ENCODE measurements at regions not wholly inside any gene's neighbourhood (a gene's known extent, or its start where the extent isn't known, plus 50 kb on each side); places are given as distances from the start of the nearest gene placed in this dataset.

DNA sequence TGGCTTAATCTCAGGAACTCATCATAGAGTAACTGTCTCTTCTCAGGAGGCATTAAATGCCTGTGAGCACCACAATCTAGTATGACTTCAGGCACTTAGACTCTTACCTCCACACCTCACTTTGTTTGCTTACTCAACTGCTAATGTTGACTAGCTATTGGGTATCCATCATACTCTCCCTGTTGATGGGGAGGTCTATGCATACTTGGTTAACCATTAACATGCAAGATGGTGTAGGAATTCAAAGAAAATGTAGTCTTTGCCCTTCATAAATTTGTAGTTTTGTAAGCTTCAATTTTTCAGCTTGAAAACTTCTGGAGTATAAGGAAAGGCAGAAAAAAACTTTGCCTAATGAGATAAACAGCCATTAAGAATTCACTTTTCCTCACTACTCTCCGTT is 501.0 kb upstream of the MARCKS start:
- Histone ChIP-seq H3K27me3 (no peaks in the 10 kb centered on the region), H3K27ac (no peak overlapping the region), H3K9me3 (no peaks in the 10 kb centered on the region), H3K4me1 (no peaks in the 10 kb centered on the region), H3K36me3 (no peaks in the 10 kb centered on the region), H3K4me3 (no peak overlapping the region)
- intact Hi-C loops (cut with DNase I; ENCODE audit: low total_unique reads): no loop called here
- no peak for DNase-seq
- TF ChIP-seq POLR2A (IDR thresholded peaks at IDR 0.05) (no peak), CTCF (IDR thresholded peaks at IDR 0.05) (no peak)

DNA sequence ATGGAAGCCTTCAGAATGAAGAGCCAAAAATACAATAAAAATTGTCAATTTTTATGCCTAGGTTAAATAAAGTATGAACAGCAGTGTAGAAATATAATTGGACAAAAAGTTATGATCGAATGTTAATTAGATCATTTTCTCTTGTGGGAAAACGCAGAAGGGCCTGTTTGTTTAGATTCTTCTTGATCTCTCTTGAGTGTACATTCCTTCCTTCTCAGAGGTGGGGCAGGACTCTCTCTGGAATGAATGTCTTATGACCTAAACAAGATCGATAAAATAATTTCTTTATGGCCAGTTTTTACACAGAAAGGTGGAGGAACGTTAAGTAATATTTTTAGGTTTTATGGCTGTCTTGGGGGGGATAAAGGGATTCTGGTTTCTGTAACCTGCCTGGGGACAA is 500.1 kb upstream of the MARCKS start:
- Histone ChIP-seq H3K36me3 (no peaks in the 10 kb centered on the region), H3K27ac (no peak overlapping the region), H3K4me1 (no peaks in the 10 kb centered on the region), H3K9me3 (no peaks in the 10 kb centered on the region), H3K27me3 (no peaks in the 10 kb centered on the region), H3K4me3 (no peak overlapping the region)
- DNase-seq: no peak
- intact Hi-C loops (cut with DNase I; ENCODE audit: low total_unique reads): no loop called here
- TF ChIP-seq CTCF (IDR thresholded peaks at IDR 0.05) (no peak), POLR2A (IDR thresholded peaks at IDR 0.05) (no peak)

DNA sequence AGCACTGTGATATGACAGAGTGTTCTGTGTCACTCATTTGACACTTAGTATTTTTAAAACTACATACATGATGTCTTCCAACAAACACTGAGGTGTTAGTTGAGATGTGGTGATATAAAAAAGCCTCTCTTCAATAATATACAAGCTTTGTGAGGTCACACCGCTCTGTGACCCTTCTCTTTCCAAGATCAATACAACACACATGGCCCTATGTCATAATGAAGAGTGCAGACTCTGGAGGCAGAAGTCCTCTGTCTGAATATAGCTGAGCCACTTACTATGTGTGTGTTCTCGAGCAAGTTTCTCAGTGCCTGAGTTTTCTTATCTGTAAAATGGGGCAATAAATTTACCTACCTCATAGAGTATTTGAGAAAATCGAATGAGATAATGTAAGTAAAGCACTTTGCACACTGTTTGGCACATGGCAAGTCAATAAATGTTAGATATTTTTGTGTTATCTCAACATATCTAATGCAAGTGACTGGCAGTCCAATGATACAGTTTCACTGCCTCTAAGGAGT is 499.0 kb upstream of the MARCKS start:
- DNase-seq: no peak
- H3K4me1 ChIP-seq: no peaks in the 10 kb centered on the region
- no peaks in the 10 kb centered on the region for H3K9me3 ChIP-seq
- intact Hi-C loops (cut with DNase I; ENCODE audit: low total_unique reads): no loop called here
- H3K27ac ChIP-seq: no peak overlapping the region
- H3K36me3 ChIP-seq: no peaks in the 10 kb centered on the region
- no peaks in the 10 kb centered on the region for H3K27me3 ChIP-seq
- TF ChIP-seq POLR2A (IDR thresholded peaks at IDR 0.05) (no peak), CTCF (IDR thresholded peaks at IDR 0.05) (no peak)
- H3K4me3 ChIP-seq: no peak overlapping the region

DNA sequence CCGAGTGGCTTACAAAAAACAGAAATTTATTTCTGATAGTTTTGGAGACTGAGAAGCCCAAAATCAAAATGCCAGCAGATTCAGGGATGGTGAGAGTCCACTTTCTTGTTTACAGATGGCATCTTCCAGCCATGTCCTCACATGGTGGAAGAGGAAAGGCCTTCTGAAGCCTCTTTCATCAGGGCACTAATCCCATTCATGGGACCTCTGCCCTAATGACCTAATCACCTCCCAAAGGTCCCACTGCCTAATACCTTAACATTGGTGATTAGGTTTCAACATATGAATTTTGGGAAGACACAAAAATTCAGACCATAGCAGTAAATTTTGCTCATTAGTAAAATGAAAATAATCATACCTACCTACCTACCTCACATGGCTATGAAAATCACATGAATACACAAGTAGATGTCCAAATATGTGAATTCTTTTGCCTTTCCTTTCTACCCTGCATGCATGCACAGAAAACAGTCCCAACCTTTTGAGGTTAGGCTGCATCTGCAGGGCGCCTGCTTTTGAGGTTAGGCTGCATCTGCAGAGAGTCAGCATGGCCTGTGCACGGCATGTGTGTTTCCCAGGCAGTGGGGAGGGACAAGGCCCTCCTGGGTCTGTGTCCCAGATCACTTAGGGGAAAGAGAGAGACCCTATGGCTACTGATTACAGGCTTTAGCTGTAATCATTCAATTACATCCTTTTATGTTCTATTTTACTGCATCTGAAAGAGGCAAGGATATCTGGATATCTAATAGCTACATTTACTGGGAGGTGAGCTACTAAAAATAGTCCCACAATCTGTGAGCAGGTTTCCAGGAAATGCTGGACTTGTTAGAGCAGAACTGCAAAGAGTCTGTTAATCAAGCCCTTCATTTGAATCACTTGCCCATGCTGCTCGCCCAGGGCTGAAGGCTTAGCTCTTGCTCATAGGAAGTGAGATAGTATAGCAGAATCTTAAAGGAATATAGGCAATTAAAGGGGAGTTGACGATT is 497.7 kb upstream of the MARCKS start:
- Histone ChIP-seq H3K9me3 (no peaks in the 10 kb centered on the region), H3K27me3 (no peaks in the 10 kb centered on the region), H3K36me3 (no peaks in the 10 kb centered on the region), H3K4me3 (no peak overlapping the region), H3K4me1 (no peaks in the 10 kb centered on the region), H3K27ac (no peak overlapping the region)
- intact Hi-C loops (cut with DNase I; ENCODE audit: low total_unique reads): no loop called here
- TF ChIP-seq CTCF (IDR thresholded peaks at IDR 0.05): no peak
- TF ChIP-seq POLR2A (IDR thresholded peaks at IDR 0.05): no peak
- no peak for DNase-seq

GRCh38 chr6:113361014-113361645 is 496.0 kb upstream of the MARCKS start:
- Histone ChIP-seq H3K9me3 (no peaks in the 10 kb centered on the region), H3K4me3 (no peak overlapping the region), H3K36me3 (no peaks in the 10 kb centered on the region), H3K27ac (no peak overlapping the region), H3K27me3 (no peaks in the 10 kb centered on the region), H3K4me1 (no peaks in the 10 kb centered on the region)
- TF ChIP-seq CTCF (IDR thresholded peaks at IDR 0.05): no peak
- TF ChIP-seq POLR2A (IDR thresholded peaks at IDR 0.05): no peak
- intact Hi-C loops (cut with DNase I; ENCODE audit: low total_unique reads): no loop called here
- DNase-seq: no peak
